ENCODE measurements at regions not wholly inside any gene's neighbourhood (a gene's known extent, or its start where the extent isn't known, plus 50 kb on each side); places are given as distances from the start of the nearest gene placed in this dataset.

- H3K27ac ChIP-seq = no peak overlapping the region
- 94 to 96% methylated on average over 16 of the region's 16 CpGs for WGBS, 2 donors
- H3K36me3 ChIP-seq = no peaks in the 10 kb centered on the region
- H3K9me3 ChIP-seq = no peaks in the 10 kb centered on the region
- H3K27me3 ChIP-seq = no peaks in the 10 kb centered on the region
- H3K4me3 ChIP-seq = no peak overlapping the region
- no peak for TF ChIP-seq POLR2A (IDR thresholded peaks at IDR 0.05)
- no peak for TF ChIP-seq EP300 (IDR thresholded peaks at IDR 0.05)
- TF ChIP-seq CTCF (IDR thresholded peaks at IDR 0.05) = no peak
- DNase-seq (ENCODE audit: low spot score in 2 of 2) = no peak
- peaks cover 0 to 17% (median 0%) of the 10 kb centered on the region in 4 donors for H3K4me1 ChIP-seq
Observed at GRCh38 chr6:168213121-168213524, 106.5 kb downstream of the DACT2 start.

GRCh38 chr6:168212362-168212761, 107.2 kb downstream of the DACT2 start:
- no peaks in the 10 kb centered on the region for H3K36me3 ChIP-seq
- DNase-seq (ENCODE audit: low spot score in 2 of 2) = no peak
- TF ChIP-seq POLR2A (IDR thresholded peaks at IDR 0.05) (no peak), CTCF (IDR thresholded peaks at IDR 0.05) (no peak), EP300 (IDR thresholded peaks at IDR 0.05) (no peak)
- H3K4me3 ChIP-seq = no peak overlapping the region
- H3K27me3 ChIP-seq = no peaks in the 10 kb centered on the region
- H3K9me3 ChIP-seq = no peaks in the 10 kb centered on the region
- 90% methylated on average over 22 of the region's 22 CpGs for WGBS, 2 donors
- H3K27ac ChIP-seq = no peak overlapping the region
- peaks cover 0 to 10% (median 0%) of the 10 kb centered on the region in 4 donors for H3K4me1 ChIP-seq

- Histone ChIP-seq H3K9me3 (no peaks in the 10 kb centered on the region), H3K4me3 (no peak overlapping the region), H3K27ac (no peak overlapping the region), H3K27me3 (no peaks in the 10 kb centered on the region), H3K4me1 (peaks cover 0 to 3% (median 0%) of the 10 kb centered on the region in 4 donors), H3K36me3 (no peaks in the 10 kb centered on the region)
- no peak for DNase-seq (ENCODE audit: low spot score in 2 of 2)
- 81 to 85% methylated on average over 7 of the region's 7 CpGs for WGBS, 2 donors
- TF ChIP-seq EP300 (IDR thresholded peaks at IDR 0.05) (no peak), POLR2A (IDR thresholded peaks at IDR 0.05) (no peak), CTCF (IDR thresholded peaks at IDR 0.05) (no peak)
Observed at GRCh38 chr6:168211681-168212080, 107.9 kb downstream of the DACT2 start.

- Histone ChIP-seq H3K27me3 (no peaks in the 10 kb centered on the region), H3K9me3 (no peaks in the 10 kb centered on the region), H3K4me3 (no peak overlapping the region), H3K4me1 (no peaks in the 10 kb centered on the region), H3K36me3 (no peaks in the 10 kb centered on the region), H3K27ac (no peak overlapping the region)
- DNase-seq (ENCODE audit: low spot score in 2 of 2) = no peak
- 67 to 78% methylated on average over 8 to 9 of the region's 16 CpGs for WGBS, 2 donors
- TF ChIP-seq POLR2A (IDR thresholded peaks at IDR 0.05) = no peak
- TF ChIP-seq EP300 (IDR thresholded peaks at IDR 0.05) = no peak
- no peak for TF ChIP-seq CTCF (IDR thresholded peaks at IDR 0.05)
Observed at GRCh38 chr6:168210239-168211105, 109.1 kb downstream of the DACT2 start.

GRCh38 chr6:168209420-168209819, 110.2 kb downstream of the DACT2 start:
- H3K27me3 ChIP-seq = no peaks in the 10 kb centered on the region
- H3K27ac ChIP-seq = no peak overlapping the region
- H3K4me1 ChIP-seq = no peaks in the 10 kb centered on the region
- no peaks in the 10 kb centered on the region for H3K36me3 ChIP-seq
- peaks cover 0 to 8% (median 0%) of the 10 kb centered on the region in 4 donors for H3K9me3 ChIP-seq
- H3K4me3 ChIP-seq = no peak overlapping the region
- TF ChIP-seq CTCF (IDR thresholded peaks at IDR 0.05) (no peak), POLR2A (IDR thresholded peaks at IDR 0.05) (no peak), EP300 (IDR thresholded peaks at IDR 0.05) (no peak)
- no peak for DNase-seq (ENCODE audit: low spot score in 2 of 2)
- WGBS, 2 donors = 67 to 83% methylated on average over 8 to 10 of the region's 10 CpGs
